ENCODE measurements at regions not wholly inside any gene's neighbourhood (a gene's known extent, or its start where the extent isn't known, plus 50 kb on each side); places are given as distances from the start of the nearest gene placed in this dataset.
"Not testable (repeated sequence)": the region's sequence is repeated elsewhere in the genome, so short reads cannot be mapped to it uniquely, and the experiment has no call there.

- Histone ChIP-seq H3K9ac (ENCODE audit: low read length) (no peak overlapping the region), H3F3A (ENCODE audit: insufficient read depth, low read length) (no peaks in the 10 kb centered on the region), H4K20me1 (ENCODE audit: insufficient read depth, low read length) (no peaks in the 10 kb centered on the region), H3K9me2 (replicated peaks; ENCODE audit: insufficient read depth, low read length) (no peaks in the 10 kb centered on the region), H3K9me3 (replicated peaks; ENCODE audit: insufficient read depth, low read length) (no peaks in the 10 kb centered on the region), H3K36me3 (replicated peaks; ENCODE audit: insufficient read depth, low read length) (no peaks in the 10 kb centered on the region), H3K4me3 (ENCODE audit: low read length) (no peak overlapping the region), H3K79me2 (ENCODE audit: low read length) (no peaks in the 10 kb centered on the region), H3K4me2 (ENCODE audit: low read depth, low read length) (no peak overlapping the region), H2AFZ (ENCODE audit: low read length) (no peak overlapping the region), H3K27ac (ENCODE audit: low read length) (no peak overlapping the region), H3K27me3 (replicated peaks; ENCODE audit: insufficient read depth, low read length) (no peaks in the 10 kb centered on the region), H3K4me1 (ENCODE audit: low read length) (no peaks in the 10 kb centered on the region)
- no peak for DNase-seq
- TF ChIP-seq EZH2 (optimal IDR thresholded peaks at IDR 0.05; ENCODE audit: low read depth, low read length) = no peak
- no peak for TF ChIP-seq EZH2phosphoT487 (IDR thresholded peaks at IDR 0.05; ENCODE audit: low read length)
- TF ChIP-seq CTCF (IDR thresholded peaks at IDR 0.05; ENCODE audit: low read length) = no peak
Measured at GRCh38 chr13:62375653-62376052, 960.0 kb upstream of the PCDH20 start.

GRCh38 chr13:62371737-62372136 lies 956.1 kb upstream of the PCDH20 start:
- Histone ChIP-seq H3K79me2 (ENCODE audit: low read length) (no peaks in the 10 kb centered on the region), H3K4me2 (ENCODE audit: low read depth, low read length) (no peak overlapping the region), H3K9ac (ENCODE audit: low read length) (no peak overlapping the region), H3K27me3 (replicated peaks; ENCODE audit: insufficient read depth, low read length) (no peaks in the 10 kb centered on the region), H4K20me1 (ENCODE audit: insufficient read depth, low read length) (no peaks in the 10 kb centered on the region), H2AFZ (ENCODE audit: low read length) (no peak overlapping the region), H3K36me3 (replicated peaks; ENCODE audit: insufficient read depth, low read length) (no peaks in the 10 kb centered on the region), H3F3A (ENCODE audit: insufficient read depth, low read length) (no peaks in the 10 kb centered on the region), H3K9me3 (replicated peaks; ENCODE audit: insufficient read depth, low read length) (no peaks in the 10 kb centered on the region), H3K4me1 (ENCODE audit: low read length) (no peaks in the 10 kb centered on the region), H3K9me2 (replicated peaks; ENCODE audit: insufficient read depth, low read length) (no peaks in the 10 kb centered on the region), H3K4me3 (ENCODE audit: low read length) (no peak overlapping the region), H3K27ac (ENCODE audit: low read length) (no peak overlapping the region)
- TF ChIP-seq EZH2 (optimal IDR thresholded peaks at IDR 0.05; ENCODE audit: low read depth, low read length) (no peak), EZH2phosphoT487 (IDR thresholded peaks at IDR 0.05; ENCODE audit: low read length) (no peak), CTCF (IDR thresholded peaks at IDR 0.05; ENCODE audit: low read length) (no peak)
- DNase-seq = no peak

- not testable (repeated sequence) for H3K9me2 ChIP-seq (replicated peaks; ENCODE audit: insufficient read depth, low read length); H3F3A ChIP-seq (ENCODE audit: insufficient read depth, low read length); H4K20me1 ChIP-seq (ENCODE audit: insufficient read depth, low read length); H3K27ac ChIP-seq (ENCODE audit: low read length); H3K4me3 ChIP-seq (ENCODE audit: low read length); H3K4me2 ChIP-seq (ENCODE audit: low read depth, low read length); H3K9ac ChIP-seq (ENCODE audit: low read length); H3K9me3 ChIP-seq (replicated peaks; ENCODE audit: insufficient read depth, low read length); H2AFZ ChIP-seq (ENCODE audit: low read length); H3K36me3 ChIP-seq (replicated peaks; ENCODE audit: insufficient read depth, low read length); DNase-seq; H3K79me2 ChIP-seq (ENCODE audit: low read length); H3K27me3 ChIP-seq (replicated peaks; ENCODE audit: insufficient read depth, low read length); H3K4me1 ChIP-seq (ENCODE audit: low read length)
Measured at GRCh38 chr13:62367971-62368370, 952.3 kb upstream of the PCDH20 start.

GRCh38 chr13:62360609-62361008 lies 945.0 kb upstream of the PCDH20 start:
- Histone ChIP-seq H3K27ac (ENCODE audit: low read length) (no peak overlapping the region), H3K9me3 (replicated peaks; ENCODE audit: insufficient read depth, low read length) (no peaks in the 10 kb centered on the region), H3K27me3 (replicated peaks; ENCODE audit: insufficient read depth, low read length) (no peaks in the 10 kb centered on the region), H3F3A (ENCODE audit: insufficient read depth, low read length) (no peaks in the 10 kb centered on the region), H3K4me3 (ENCODE audit: low read length) (no peak overlapping the region), H4K20me1 (ENCODE audit: insufficient read depth, low read length) (no peaks in the 10 kb centered on the region), H3K4me2 (ENCODE audit: low read depth, low read length) (no peak overlapping the region), H2AFZ (ENCODE audit: low read length) (no peak overlapping the region), H3K79me2 (ENCODE audit: low read length) (no peaks in the 10 kb centered on the region), H3K9me2 (replicated peaks; ENCODE audit: insufficient read depth, low read length) (no peaks in the 10 kb centered on the region), H3K9ac (ENCODE audit: low read length) (no peak overlapping the region), H3K36me3 (replicated peaks; ENCODE audit: insufficient read depth, low read length) (no peaks in the 10 kb centered on the region), H3K4me1 (ENCODE audit: low read length) (no peaks in the 10 kb centered on the region)
- TF ChIP-seq EZH2phosphoT487 (IDR thresholded peaks at IDR 0.05; ENCODE audit: low read length) = no peak
- no peak for TF ChIP-seq CTCF (IDR thresholded peaks at IDR 0.05; ENCODE audit: low read length)
- TF ChIP-seq EZH2 (optimal IDR thresholded peaks at IDR 0.05; ENCODE audit: low read depth, low read length) = no peak
- no peak for DNase-seq

All from MM.1S (cell line).